A549 (cell line): ENCODE measurements at regions not wholly inside any gene's neighbourhood (a gene's known extent, or its start where the extent isn't known, plus 50 kb on each side); places are given as distances from the start of the nearest gene placed in this dataset.

Source experiments
- ATAC-seq, 2 experiments: fragments of 200-7000 bp in 1 of 2; fragments of >200 bp in 1 of 2; cut with Nextera tagmentation in 1 of 2; cut with Tn5 transposase in 1 of 2; 3 replicates each; pipeline versions ENCODE4 v1.8.0 to v1.9.1; 2018 to 2020; ENCODE audit warnings: mild to moderate bottlenecking in 1 of 2, moderate library complexity in 1 of 2
- CTCF ChIA-PET: fragments of 300-600 bp; sonication (Branson Sonifier 250); formaldehyde crosslinking; extraction: SDS; loops from one replicate; lab custom pipeline; 2021; ENCODE audit warnings: antibody characterized with exemption, inconsistent platforms; lab: Yijun Ruan, JAX
- POLR2A ChIA-PET: fragments of 350-600 bp; formaldehyde crosslinking; extraction: SDS; loops from one replicate; lab custom pipeline; 2021; ENCODE audit warnings: antibody characterized with exemption, inconsistent platforms; lab: Yijun Ruan, JAX
- DNase-seq, 2 experiments: peaks; one replicate each; pipeline versions ENCODE4 v3.0.0 to v3.0.0-alpha.2; 2011 to 2016; ENCODE audit warnings: low read depth in 1 of 2, low spot score in 1 of 2
- FAIRE-seq: peaks from 2 replicates; lab custom pipeline; 2011; peaks lifted over from hg19 to GRCh38; lab: Jason Lieb, UNC
- H3K27ac ChIP-seq, 2 experiments: fragments of >200 bp; sonication (Bioruptor Twin); formaldehyde crosslinking; 3 replicates each; pipeline ENCODE4 v1.5.1; 2016 to 2017
- H3K4me1 ChIP-seq: fragments of >200 bp; sonication (Bioruptor Twin); formaldehyde crosslinking; 3 replicates; pipeline ENCODE4 v1.6.1; 2016
- H3K4me2 ChIP-seq: fragments of >200 bp; sonication (Bioruptor Twin); formaldehyde crosslinking; 3 replicates; pipeline ENCODE4 v1.6.1; 2016
- H3K4me3 ChIP-seq: fragments of >200 bp; sonication (Bioruptor Twin); formaldehyde crosslinking; 3 replicates; pipeline ENCODE4 v1.5.1; 2016
- H3K9me3 ChIP-seq: fragments of >200 bp; sonication (Bioruptor Twin); formaldehyde crosslinking; 3 replicates; pipeline ENCODE4 v1.6.1; 2016
- CBX2 ChIP-seq: fragments of 200-600 bp; sonication (generic); IDR thresholded peaks from 2 replicates; pipeline ENCODE4 v1.6.1; 2016; ENCODE audit warnings: low read depth, mild to moderate bottlenecking, borderline replicate concordance
- CEBPB ChIP-seq, 2 experiments: fragments of >200 bp in 1 of 2; sonication (Bioruptor Twin) in 1 of 2; formaldehyde crosslinking in 1 of 2; IDR thresholded peaks; 2 replicates each; pipeline ENCODE4 v1.6.1; 2012 to 2016
- CHD2 ChIP-seq: fragments of 150-350 bp; IDR thresholded peaks from 2 replicates; pipeline ENCODE4 v1.6.1; 2014; ENCODE audit warnings: low read length; ENCODE audit not compliant: partially characterized antibody
- CHD4 ChIP-seq: fragments of 200-600 bp; sonication (generic); IDR thresholded peaks from 2 replicates; pipeline ENCODE4 v1.6.1; 2016; ENCODE audit warnings: antibody characterized with exemption, mild to moderate bottlenecking, borderline replicate concordance
- E2F6 ChIP-seq: IDR thresholded peaks from 2 replicates; pipeline ENCODE4 v1.6.1; 2012; ENCODE audit warnings: low read depth, borderline replicate concordance
- EHF ChIP-seq: fragments of 250-450 bp; sonication (Bioruptor Pico); IDR thresholded peaks from 2 replicates; pipeline ENCODE4 v1.5.0; 2020; ENCODE audit warnings: mild to moderate bottlenecking
- ESRRA ChIP-seq: fragments of 150-350 bp; IDR thresholded peaks from 2 replicates; pipeline ENCODE4 v1.6.1; 2014; ENCODE audit warnings: mild to moderate bottlenecking, low read length, borderline replicate concordance
- FOSB ChIP-seq: fragments of 250-450 bp; sonication (Bioruptor Pico); IDR thresholded peaks from 2 replicates; pipeline ENCODE4 v1.5.0; 2020; ENCODE audit warnings: mild to moderate bottlenecking, moderate library complexity
- FOSL2 ChIP-seq, 2 experiments: fragments of 450-650 bp in 1 of 2; fragments of >200 bp in 1 of 2; sonication (Bioruptor Twin) in 1 of 2; formaldehyde crosslinking; IDR thresholded peaks; 2 replicates each; pipeline versions ENCODE4 v1.5.0 to v1.6.1; 2016 to 2020; ENCODE audit warnings: mild to moderate bottlenecking in 1 of 2, moderate library complexity in 1 of 2
- FOXS1 ChIP-seq: fragments of 250-450 bp; sonication (Bioruptor Pico); IDR thresholded peaks from 2 replicates; pipeline ENCODE4 v1.5.0; 2020; ENCODE audit warnings: mild to moderate bottlenecking, moderate library complexity
- HOXA7 ChIP-seq: fragments of 250-450 bp; sonication (Bioruptor Pico); IDR thresholded peaks from 2 replicates; pipeline ENCODE4 v1.5.0; 2020; ENCODE audit warnings: mild to moderate bottlenecking, moderate library complexity
- KDM1A ChIP-seq: fragments of 200-600 bp; sonication (generic); IDR thresholded peaks from 2 replicates; pipeline ENCODE4 v1.6.1; 2016; ENCODE audit warnings: low read depth, mild to moderate bottlenecking
- KDM5A ChIP-seq: fragments of 200-600 bp; sonication (generic); IDR thresholded peaks from 2 replicates; pipeline ENCODE4 v1.6.1; 2016; ENCODE audit warnings: antibody characterized with exemption, mild to moderate bottlenecking
- MAZ ChIP-seq: fragments of 150-350 bp; IDR thresholded peaks from 2 replicates; pipeline ENCODE4 v1.6.1; 2014; ENCODE audit warnings: antibody characterized with exemption, low read depth, low read length, borderline replicate concordance
- MYC ChIP-seq: IDR thresholded peaks from 2 replicates; pipeline ENCODE4 v1.6.1; 2012; ENCODE audit warnings: mild to moderate bottlenecking, inconsistent platforms, low read length, improper control_type of control experiment, borderline replicate concordance
- NPAS2 ChIP-seq: fragments of 250-450 bp; sonication (Bioruptor Pico); IDR thresholded peaks from 2 replicates; pipeline ENCODE4 v1.8.0; 2022; ENCODE audit warnings: mild to moderate bottlenecking, moderate library complexity, borderline replicate concordance
- POLR2A ChIP-seq: IDR thresholded peaks from 2 replicates; pipeline ENCODE4 v1.6.1; 2012; ENCODE audit warnings: mild to moderate bottlenecking, low read length
- POLR2AphosphoS2 ChIP-seq: conservative IDR thresholded peaks from 2 replicates; pipeline ENCODE4 v1.6.1; 2012; ENCODE audit warnings: low read length, improper control_type of control experiment, inconsistent platforms
- RAD21 ChIP-seq, 2 experiments: fragments of >200 bp in 1 of 2; sonication (Bioruptor Twin) in 1 of 2; formaldehyde crosslinking in 1 of 2; IDR thresholded peaks in 1 of 2; conservative IDR thresholded peaks in 1 of 2; 2 replicates in 1 of 2; 3 replicates in 1 of 2; pipeline ENCODE4 v1.6.1; 2012 to 2018; ENCODE audit warnings: inconsistent platforms in 1 of 2
- TFCP2L1 ChIP-seq: fragments of 250-450 bp; sonication (Bioruptor Pico); IDR thresholded peaks from 2 replicates; pipeline ENCODE4 v1.5.0; 2021; ENCODE audit warnings: mild to moderate bottlenecking
- TP53 ChIP-seq: fragments of 250-450 bp; sonication (Bioruptor Pico); IDR thresholded peaks from 2 replicates; pipeline ENCODE4 v1.5.0; 2021; ENCODE audit warnings: mild to moderate bottlenecking, moderate library complexity
- USF2 ChIP-seq: fragments of 450-650 bp; IDR thresholded peaks from 2 replicates; pipeline ENCODE4 v1.6.1; 2014; ENCODE audit warnings: antibody characterized with exemption
- ZNF302 ChIP-seq: fragments of 250-450 bp; sonication (Bioruptor Pico); IDR thresholded peaks from 2 replicates; pipeline ENCODE4 v1.9.0; 2021; ENCODE audit warnings: inconsistent platforms, mild to moderate bottlenecking, moderate library complexity
- WGBS: methylation state at CpG from one replicate; pipeline ENCODE4 v1.1.6; 2017; ENCODE audit errors: missing lambda C conversion rate; 5-methylcytosine and 5-hydroxymethylcytosine counted together
- TF ChIP-seq, protein P1 (sequence below): fragments of >200 bp; sonication (Bioruptor Twin); formaldehyde crosslinking; IDR thresholded peaks from 3 replicates; pipeline ENCODE4 v1.6.1; 2016
- TF ChIP-seq, protein P2 (sequence below): fragments of >200 bp; sonication (Bioruptor Twin); formaldehyde crosslinking; IDR thresholded peaks from 2 replicates; pipeline ENCODE4 v1.6.1; 2016
- TF ChIP-seq, protein P3 (sequence below): fragments of 250-450 bp; sonication (Bioruptor Pico); IDR thresholded peaks from 2 replicates; pipeline ENCODE4 v1.5.0; 2020; ENCODE audit warnings: low read depth, mild to moderate bottlenecking, moderate library complexity
- TF ChIP-seq, protein P4 (sequence below): fragments of >200 bp; sonication (Bioruptor Twin); formaldehyde crosslinking; IDR thresholded peaks from 3 replicates; pipeline ENCODE4 v1.5.1; 2016

GRCh38 chr6:90350689-90351554 lies 54.3 kb upstream of the BACH2 start (continued):
- TF ChIP-seq NPAS2 = no peak

- Histone ChIP-seq H3K4me2 (no peak overlapping the region), H3K4me1 (no peaks in the 10 kb centered on the region), H3K4me3 (no peak overlapping the region), H3K9me3 (no peaks in the 10 kb centered on the region), H3K27ac (no peak overlapping the region)
- TF ChIP-seq TP53 (CRISPR knock-in tag) (no peak), MYC (no peak), ZNF302 (CRISPR knock-in tag) (no peak), FOSL2 (IDR thresholded peaks at IDR 0.05) (no peak), FOSL2 (CRISPR knock-in tag; IDR thresholded peaks at IDR 0.05) (no peak), USF2 (no peak), ESRRA (no peak), HOXA7 (CRISPR knock-in tag) (no peak), POLR2A (no peak), RAD21 (conservative IDR thresholded peaks at IDR 0.05 in 1 of 2, IDR thresholded peaks at IDR 0.05 in 1 of 2) (no peak), E2F6 (no peak), FOXS1 (no peak), KDM5A (no peak), CEBPB (IDR thresholded peaks at IDR 0.05) (no peak)
- TF ChIP-seq, protein P1, sequence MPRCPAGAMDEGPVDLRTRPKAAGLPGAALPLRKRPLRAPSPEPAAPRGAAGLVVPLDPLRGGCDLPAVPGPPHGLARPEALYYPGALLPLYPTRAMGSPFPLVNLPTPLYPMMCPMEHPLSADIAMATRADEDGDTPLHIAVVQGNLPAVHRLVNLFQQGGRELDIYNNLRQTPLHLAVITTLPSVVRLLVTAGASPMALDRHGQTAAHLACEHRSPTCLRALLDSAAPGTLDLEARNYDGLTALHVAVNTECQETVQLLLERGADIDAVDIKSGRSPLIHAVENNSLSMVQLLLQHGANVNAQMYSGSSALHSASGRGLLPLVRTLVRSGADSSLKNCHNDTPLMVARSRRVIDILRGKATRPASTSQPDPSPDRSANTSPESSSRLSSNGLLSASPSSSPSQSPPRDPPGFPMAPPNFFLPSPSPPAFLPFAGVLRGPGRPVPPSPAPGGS = no peak
- TF ChIP-seq, protein P2, sequence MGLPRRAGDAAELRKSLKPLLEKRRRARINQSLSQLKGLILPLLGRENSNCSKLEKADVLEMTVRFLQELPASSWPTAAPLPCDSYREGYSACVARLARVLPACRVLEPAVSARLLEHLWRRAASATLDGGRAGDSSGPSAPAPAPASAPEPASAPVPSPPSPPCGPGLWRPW = no peak
- no peak for DNase-seq
- 0% methylated on average over 1 of the region's 2 CpGs for WGBS
- CTCF ChIA-PET = interaction anchor here (0.6 kb wide), 1 partner anchor 427 kb away, joined by 3 read pairs; no protein-coding TSS in a partner anchor
- ATAC-seq = no peak
- POLR2A ChIA-PET = no interaction called here
- FAIRE-seq = no peak
These were observed 50.8 kb upstream of the BACH2 start for GRCh38 chr6:90347411-90347851.

- FAIRE-seq (no peak), DNase-seq (no peak), ATAC-seq (no peak)
- H3K27ac ChIP-seq = no peak overlapping the region
- no peak overlapping the region for H3K4me2 ChIP-seq
- ChIA-PET POLR2A (no interaction called here), CTCF (interaction anchor here (0.6 kb wide), 1 partner anchor 426 kb away, joined by 3 read pairs; no protein-coding TSS in a partner anchor)
- no peak overlapping the region for H3K4me3 ChIP-seq
- WGBS = 20% methylated on average over 6 of the region's 6 CpGs
- H3K4me1 ChIP-seq = no peaks in the 10 kb centered on the region
- H3K9me3 ChIP-seq = no peaks in the 10 kb centered on the region
- TF ChIP-seq EHF (CRISPR knock-in tag) (no peak), KDM5A (no peak), CHD2 (no peak), POLR2AphosphoS2 (no peak), FOSB (CRISPR knock-in tag) (no peak), KDM1A (no peak), CHD4 (no peak), MAZ (no peak), MYC (no peak), TFCP2L1 (CRISPR knock-in tag) (no peak), CBX2 (no peak)
- TF ChIP-seq, protein P3, sequence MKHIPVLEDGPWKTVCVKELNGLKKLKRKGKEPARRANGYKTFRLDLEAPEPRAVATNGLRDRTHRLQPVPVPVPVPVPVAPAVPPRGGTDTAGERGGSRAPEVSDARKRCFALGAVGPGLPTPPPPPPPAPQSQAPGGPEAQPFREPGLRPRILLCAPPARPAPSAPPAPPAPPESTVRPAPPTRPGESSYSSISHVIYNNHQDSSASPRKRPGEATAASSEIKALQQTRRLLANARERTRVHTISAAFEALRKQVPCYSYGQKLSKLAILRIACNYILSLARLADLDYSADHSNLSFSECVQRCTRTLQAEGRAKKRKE (CRISPR knock-in tag) = no peak
- TF ChIP-seq, protein P4, sequence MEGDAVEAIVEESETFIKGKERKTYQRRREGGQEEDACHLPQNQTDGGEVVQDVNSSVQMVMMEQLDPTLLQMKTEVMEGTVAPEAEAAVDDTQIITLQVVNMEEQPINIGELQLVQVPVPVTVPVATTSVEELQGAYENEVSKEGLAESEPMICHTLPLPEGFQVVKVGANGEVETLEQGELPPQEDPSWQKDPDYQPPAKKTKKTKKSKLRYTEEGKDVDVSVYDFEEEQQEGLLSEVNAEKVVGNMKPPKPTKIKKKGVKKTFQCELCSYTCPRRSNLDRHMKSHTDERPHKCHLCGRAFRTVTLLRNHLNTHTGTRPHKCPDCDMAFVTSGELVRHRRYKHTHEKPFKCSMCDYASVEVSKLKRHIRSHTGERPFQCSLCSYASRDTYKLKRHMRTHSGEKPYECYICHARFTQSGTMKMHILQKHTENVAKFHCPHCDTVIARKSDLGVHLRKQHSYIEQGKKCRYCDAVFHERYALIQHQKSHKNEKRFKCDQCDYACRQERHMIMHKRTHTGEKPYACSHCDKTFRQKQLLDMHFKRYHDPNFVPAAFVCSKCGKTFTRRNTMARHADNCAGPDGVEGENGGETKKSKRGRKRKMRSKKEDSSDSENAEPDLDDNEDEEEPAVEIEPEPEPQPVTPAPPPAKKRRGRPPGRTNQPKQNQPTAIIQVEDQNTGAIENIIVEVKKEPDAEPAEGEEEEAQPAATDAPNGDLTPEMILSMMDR = no peak
- TF ChIP-seq, protein P1 = no peak
These were observed 50.1 kb upstream of the BACH2 start for GRCh38 chr6:90346729-90347128.
